SJSA1 (cell line): ENCODE measurements at regions not wholly inside any gene's neighbourhood (a gene's known extent, or its start where the extent isn't known, plus 50 kb on each side); places are given as distances from the start of the nearest gene placed in this dataset.

Experiments
- DNase-seq, 2 experiments: peaks; one replicate each; pipeline ENCODE4 v3.0.0-alpha.2; 2015 to 2020; ENCODE audit warnings: low spot score in 2 of 2, low read depth in 1 of 2
- H3K27ac ChIP-seq: fragments of 250-450 bp; sonication (Bioruptor Pico); 2 replicates; pipeline ENCODE4 v1.5.1; 2020; ENCODE audit warnings: mild to moderate bottlenecking, moderate library complexity
- H3K27me3 ChIP-seq: fragments of 250-450 bp; sonication (Bioruptor Pico); replicated peaks from 2 replicates; pipeline ENCODE4 v1.5.1; 2020; ENCODE audit warnings: mild to moderate bottlenecking, moderate library complexity
- H3K36me3 ChIP-seq: fragments of 250-450 bp; sonication (Bioruptor Pico); 2 replicates; pipeline ENCODE4 v1.5.1; 2020; ENCODE audit warnings: mild to moderate bottlenecking
- H3K4me1 ChIP-seq: fragments of 250-450 bp; sonication (Bioruptor Pico); replicated peaks from 2 replicates; pipeline ENCODE4 v1.6.1; 2021; ENCODE audit warnings: mild to moderate bottlenecking
- H3K4me3 ChIP-seq: fragments of 250-450 bp; sonication (Bioruptor Pico); 2 replicates; pipeline ENCODE4 v1.5.1; 2020; ENCODE audit warnings: mild to moderate bottlenecking
- H3K9me3 ChIP-seq: fragments of 250-450 bp; sonication (Bioruptor Pico); replicated peaks from 2 replicates; pipeline ENCODE4 v1.5.1; 2020; ENCODE audit warnings: mild to moderate bottlenecking

GRCh38 chr19:16000024-16000663, 51.3 kb downstream of the OR10H4 start:
- Histone ChIP-seq H3K36me3 (no peaks in the 10 kb centered on the region), H3K4me3 (no peak overlapping the region), H3K4me1 (peaks cover 4% of the 10 kb centered on the region; the same call in 1 of the 2 replicates), H3K27ac (no peak overlapping the region), H3K27me3 (no peaks in the 10 kb centered on the region), H3K9me3 (no peaks in the 10 kb centered on the region; the same call in 1 of the 2 replicates)
- no peak for DNase-seq

- Histone ChIP-seq H3K4me1 (peaks cover 4% of the 10 kb centered on the region; the same call in 1 of the 2 replicates), H3K4me3 (peak overlapping the region; percentile 24), H3K36me3 (no peaks in the 10 kb centered on the region), H3K27ac (no peak overlapping the region), H3K27me3 (no peaks in the 10 kb centered on the region), H3K9me3 (no peaks in the 10 kb centered on the region)
- DNase-seq = peak; percentile 28 to 34
Measured at GRCh38 chr19:16001481-16002312, 52.9 kb downstream of the OR10H4 start.

GRCh38 chr19:16002406-16003384, 53.9 kb downstream of the OR10H4 start:
- DNase-seq = peak in 1 of 2 experiments; percentile 26
- H3K4me3 ChIP-seq = peak overlapping the region; percentile 24; the same call in 1 of the 2 replicates
- no peak overlapping the region for H3K27ac ChIP-seq

GRCh38 chr19:16003391-16003790, 54.6 kb downstream of the OR10H4 start:
- DNase-seq = no peak
- Histone ChIP-seq H3K27me3 (no peaks in the 10 kb centered on the region), H3K27ac (no peak overlapping the region), H3K4me3 (no peak overlapping the region), H3K4me1 (peaks cover 4% of the 10 kb centered on the region; the same call in 1 of the 2 replicates), H3K36me3 (no peaks in the 10 kb centered on the region), H3K9me3 (no peaks in the 10 kb centered on the region)

More at GRCh38 chr19:16002406-16003384, 53.9 kb downstream of the OR10H4 start:
- Histone ChIP-seq H3K36me3 (no peaks in the 10 kb centered on the region), H3K9me3 (no peaks in the 10 kb centered on the region), H3K4me1 (peaks cover 4% of the 10 kb centered on the region; the same call in 1 of the 2 replicates), H3K27me3 (no peaks in the 10 kb centered on the region)

- H3K27me3 ChIP-seq = no peaks in the 10 kb centered on the region; the same call in 1 of the 2 replicates
- no peak overlapping the region for H3K27ac ChIP-seq
- H3K9me3 ChIP-seq = no peaks in the 10 kb centered on the region
- no peaks in the 10 kb centered on the region for H3K36me3 ChIP-seq
- peak in 1 of 2 experiments; percentile 20 for DNase-seq
- peaks cover 4% of the 10 kb centered on the region; the same call in 1 of the 2 replicates for H3K4me1 ChIP-seq
- no peak overlapping the region for H3K4me3 ChIP-seq
Measured at GRCh38 chr19:16005925-16006324, 57.1 kb downstream of the OR10H4 start.

GRCh38 chr19:16012552-16012951, 63.7 kb upstream of the TPM4 start:
- Histone ChIP-seq H3K9me3 (no peaks in the 10 kb centered on the region), H3K27me3 (no peaks in the 10 kb centered on the region; the same call in 1 of the 2 replicates), H3K4me1 (no peaks in the 10 kb centered on the region), H3K36me3 (no peaks in the 10 kb centered on the region), H3K4me3 (no peak overlapping the region), H3K27ac (no peak overlapping the region)
- DNase-seq = no peak

GRCh38 chr19:16013181-16013850, 63.0 kb upstream of the TPM4 start:
- no peak for DNase-seq
- no peaks in the 10 kb centered on the region; the same call in 1 of the 2 replicates for H3K27me3 ChIP-seq
- no peaks in the 10 kb centered on the region for H3K36me3 ChIP-seq
- no peak overlapping the region for H3K27ac ChIP-seq
- no peak overlapping the region for H3K4me3 ChIP-seq
- no peaks in the 10 kb centered on the region for H3K4me1 ChIP-seq
- H3K9me3 ChIP-seq = no peaks in the 10 kb centered on the region

GRCh38 chr19:16013851-16014840, 62.1 kb upstream of the TPM4 start:
- Histone ChIP-seq H3K27ac (no peak overlapping the region), H3K4me3 (no peak overlapping the region)

GRCh38 chr19:16014923-16015804, 61.1 kb upstream of the TPM4 start:
- no peaks in the 10 kb centered on the region for H3K36me3 ChIP-seq
- no peaks in the 10 kb centered on the region for H3K4me1 ChIP-seq
- DNase-seq = no peak
- no peaks in the 10 kb centered on the region for H3K9me3 ChIP-seq
- H3K4me3 ChIP-seq = no peak overlapping the region
- no peaks in the 10 kb centered on the region for H3K27me3 ChIP-seq
- H3K27ac ChIP-seq = no peak overlapping the region

More at GRCh38 chr19:16013851-16014840, 62.1 kb upstream of the TPM4 start:
- H3K4me1 ChIP-seq = no peaks in the 10 kb centered on the region
- no peak for DNase-seq
- no peaks in the 10 kb centered on the region for H3K27me3 ChIP-seq
- no peaks in the 10 kb centered on the region for H3K9me3 ChIP-seq
- no peaks in the 10 kb centered on the region for H3K36me3 ChIP-seq

GRCh38 chr19:16015805-16016173, 60.5 kb upstream of the TPM4 start:
- no peak overlapping the region for H3K27ac ChIP-seq
- H3K4me1 ChIP-seq = no peaks in the 10 kb centered on the region

More at GRCh38 chr19:16015805-16016173, 60.5 kb upstream of the TPM4 start:
- no peaks in the 10 kb centered on the region for H3K9me3 ChIP-seq
- H3K27me3 ChIP-seq = no peaks in the 10 kb centered on the region
- H3K36me3 ChIP-seq = no peaks in the 10 kb centered on the region
- no peak for DNase-seq
- H3K4me3 ChIP-seq = no peak overlapping the region
